Vagina (tissue), 2 donors: ENCODE measurements at regions not wholly inside any gene's neighbourhood (a gene's known extent, or its start where the extent isn't known, plus 50 kb on each side); places are given as distances from the start of the nearest gene placed in this dataset.

ENCODE experiments used
- DNase-seq, 2 donors: peaks; one replicate each; pipeline ENCODE4 v3.0.0-alpha.2; 2017; ENCODE audit errors: extremely low spot score in 2 of 2
- H3K27ac ChIP-seq: fragments of 200-600 bp; sonication (generic); one replicate; pipeline ENCODE4 v1.5.1; 2019
- H3K27me3 ChIP-seq: fragments of 200-600 bp; sonication (generic); one replicate; pipeline ENCODE4 v1.5.1; 2019
- H3K36me3 ChIP-seq, 2 donors: fragments of 200-600 bp; sonication (generic); one replicate each; pipeline ENCODE4 v1.5.1; 2017 to 2019
- H3K4me1 ChIP-seq: fragments of 200-600 bp; sonication (generic); one replicate; pipeline ENCODE4 v1.5.1; 2019
- H3K4me3 ChIP-seq, 2 donors: fragments of 200-600 bp; sonication (generic); 1 replicate in 1 of 2; 2 replicates in 1 of 2; pipeline ENCODE4 v1.5.1; 2016 to 2019
- H3K9me3 ChIP-seq: fragments of 200-600 bp; sonication (generic); one replicate; pipeline ENCODE4 v1.5.1; 2019
- CTCF ChIP-seq, 3 experiments: fragments of 450-650 bp in 2 of 3; fragments of 200-600 bp in 1 of 3; sonication (generic) in 1 of 3; IDR thresholded peaks; one replicate each; pipeline ENCODE4 v1.5.1; 2017 to 2019; ENCODE audit warnings: antibody characterized with exemption in 3 of 3, mild to moderate bottlenecking in 2 of 3, moderate library complexity in 2 of 3
- POLR2A ChIP-seq, 2 donors: fragments of 450-650 bp; IDR thresholded peaks; one replicate each; pipeline ENCODE4 v1.6.1; 2017; ENCODE audit warnings: antibody characterized with exemption in 2 of 2, mild to moderate bottlenecking in 2 of 2, moderate library complexity in 2 of 2
- POLR2AphosphoS5 ChIP-seq, 2 donors: sonication (generic); formaldehyde crosslinking; IDR thresholded peaks; one replicate each; pipeline ENCODE4 v1.9.0; 2017; ENCODE audit warnings: antibody characterized with exemption in 2 of 2, mild to moderate bottlenecking in 2 of 2, low read depth in 1 of 2; ENCODE audit not compliant: insufficient read depth in 1 of 2
- intact Hi-C: fragments of 100-400 bp; cut with DNase I; formaldehyde crosslinking; loops from one replicate; pipeline ENCODE4 v1.15.1; 2023

GRCh38 chr5:52520171-52520570 is 267.5 kb upstream of the ITGA1 start:
- no peak for DNase-seq
- intact Hi-C loops: no loop called here
- Histone ChIP-seq H3K4me3 (no peak overlapping the region), H3K27ac (no peak overlapping the region), H3K27me3 (no peaks in the 10 kb centered on the region), H3K9me3 (no peaks in the 10 kb centered on the region), H3K4me1 (no peaks in the 10 kb centered on the region), H3K36me3 (no peaks in the 10 kb centered on the region)
- TF ChIP-seq POLR2A (IDR thresholded peaks at IDR 0.05) (no peak), CTCF (IDR thresholded peaks at IDR 0.05) (no peak), POLR2AphosphoS5 (IDR thresholded peaks at IDR 0.05; ENCODE audit: insufficient read depth in 1 of 2, low read depth in 1 of 2) (no peak)

GRCh38 chr5:52521236-52521635 is 266.5 kb upstream of the ITGA1 start:
- Histone ChIP-seq H3K27ac (no peak overlapping the region), H3K36me3 (no peaks in the 10 kb centered on the region), H3K4me3 (no peak overlapping the region), H3K9me3 (no peaks in the 10 kb centered on the region), H3K27me3 (no peaks in the 10 kb centered on the region), H3K4me1 (no peaks in the 10 kb centered on the region)
- intact Hi-C loops: no loop called here
- TF ChIP-seq POLR2AphosphoS5 (IDR thresholded peaks at IDR 0.05; ENCODE audit: insufficient read depth in 1 of 2, low read depth in 1 of 2) (no peak), POLR2A (IDR thresholded peaks at IDR 0.05) (no peak), CTCF (IDR thresholded peaks at IDR 0.05) (no peak)
- no peak for DNase-seq

- Histone ChIP-seq H3K36me3 (no peaks in the 10 kb centered on the region), H3K4me1 (no peaks in the 10 kb centered on the region), H3K27ac (no peak overlapping the region), H3K9me3 (no peaks in the 10 kb centered on the region), H3K4me3 (no peak overlapping the region), H3K27me3 (no peaks in the 10 kb centered on the region)
- intact Hi-C loops: no loop called here
- TF ChIP-seq POLR2AphosphoS5 (IDR thresholded peaks at IDR 0.05; ENCODE audit: insufficient read depth in 1 of 2, low read depth in 1 of 2) (no peak), POLR2A (IDR thresholded peaks at IDR 0.05) (no peak), CTCF (IDR thresholded peaks at IDR 0.05) (no peak)
- DNase-seq: no peak
Observed at GRCh38 chr5:52523701-52524100, 264.0 kb upstream of the ITGA1 start.

GRCh38 chr5:52531105-52531504 is 256.6 kb upstream of the ITGA1 start:
- no peak overlapping the region for H3K4me3 ChIP-seq
- no peak for DNase-seq
- intact Hi-C loops: no loop called here
- no peak overlapping the region for H3K27ac ChIP-seq
- H3K9me3 ChIP-seq: no peaks in the 10 kb centered on the region
- no peaks in the 10 kb centered on the region for H3K36me3 ChIP-seq
- H3K27me3 ChIP-seq: no peaks in the 10 kb centered on the region
- TF ChIP-seq CTCF (IDR thresholded peaks at IDR 0.05): no peak
- TF ChIP-seq POLR2A (IDR thresholded peaks at IDR 0.05): no peak
- TF ChIP-seq POLR2AphosphoS5 (IDR thresholded peaks at IDR 0.05; ENCODE audit: insufficient read depth in 1 of 2, low read depth in 1 of 2): no peak
- no peaks in the 10 kb centered on the region for H3K4me1 ChIP-seq

GRCh38 chr5:52543594-52543993 is 244.1 kb upstream of the ITGA1 start:
- Histone ChIP-seq H3K27ac (no peak overlapping the region), H3K36me3 (no peaks in the 10 kb centered on the region), H3K4me3 (no peak overlapping the region), H3K27me3 (no peaks in the 10 kb centered on the region), H3K9me3 (no peaks in the 10 kb centered on the region), H3K4me1 (no peaks in the 10 kb centered on the region)
- TF ChIP-seq CTCF (IDR thresholded peaks at IDR 0.05) (no peak), POLR2AphosphoS5 (IDR thresholded peaks at IDR 0.05; ENCODE audit: insufficient read depth in 1 of 2, low read depth in 1 of 2) (no peak), POLR2A (IDR thresholded peaks at IDR 0.05) (no peak)
- DNase-seq: no peak
- intact Hi-C loops: no loop called here
